GM21447 (cell line): ENCODE measurements at regions not wholly inside any gene's neighbourhood (a gene's known extent, or its start where the extent isn't known, plus 50 kb on each side); places are given as distances from the start of the nearest gene placed in this dataset.
"Not testable (repeated sequence)": the region's sequence is repeated elsewhere in the genome, so short reads cannot be mapped to it uniquely, and the experiment has no call there.

Experiments
- ATAC-seq: cut with Tn5 transposase; IDR thresholded peaks from one replicate; pipeline ENCODE4 v1.9.1; 2021; ENCODE audit not compliant: unreplicated experiment

GRCh38 chr16:79881107-79881506 lies 280.6 kb upstream of the MAF start:
- not testable (repeated sequence) for ATAC-seq

DNA sequence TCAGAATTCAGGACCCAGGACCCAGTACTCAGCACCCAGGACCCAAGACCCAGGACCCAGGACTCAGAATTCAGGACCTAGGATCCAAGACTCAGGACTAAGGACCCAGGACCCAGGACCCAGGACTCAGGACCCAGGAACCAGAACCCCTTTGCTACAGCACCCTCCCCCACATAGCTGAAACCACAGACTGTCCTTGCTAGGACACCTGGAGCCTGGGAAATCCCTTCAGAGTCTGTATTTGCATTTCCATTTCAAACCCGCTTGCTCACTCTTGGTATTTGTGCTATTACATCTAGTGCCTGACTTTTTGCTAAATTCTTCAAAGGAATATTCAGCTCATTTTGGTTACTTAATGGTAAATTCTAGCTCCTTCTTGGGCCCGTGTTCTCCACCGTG lies 275.8 kb upstream of the MAF start:
- ATAC-seq, result peak; percentile 56

GRCh38 chr16:79874391-79874790 lies 273.9 kb upstream of the MAF start:
- no peak for ATAC-seq

DNA sequence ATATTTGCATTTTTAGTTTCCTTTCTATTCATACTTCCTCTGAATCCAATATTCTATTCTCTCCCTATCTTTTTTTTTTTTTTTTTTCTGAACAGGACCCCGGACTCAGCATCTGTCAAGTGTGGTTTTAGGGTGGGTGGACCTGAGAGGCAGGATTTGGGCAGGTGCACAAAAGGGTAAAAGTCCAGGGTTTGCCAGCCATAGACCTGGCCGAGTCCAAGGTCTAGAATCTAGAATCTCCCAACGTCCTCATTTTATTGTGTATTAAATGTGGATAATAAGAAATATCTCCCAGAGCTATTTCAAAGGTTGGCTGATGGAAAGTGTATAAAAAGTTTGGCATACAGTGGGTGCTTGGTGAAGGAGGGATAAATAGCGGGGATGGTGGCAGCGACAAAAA lies 273.3 kb upstream of the MAF start:
- no peak for ATAC-seq

DNA sequence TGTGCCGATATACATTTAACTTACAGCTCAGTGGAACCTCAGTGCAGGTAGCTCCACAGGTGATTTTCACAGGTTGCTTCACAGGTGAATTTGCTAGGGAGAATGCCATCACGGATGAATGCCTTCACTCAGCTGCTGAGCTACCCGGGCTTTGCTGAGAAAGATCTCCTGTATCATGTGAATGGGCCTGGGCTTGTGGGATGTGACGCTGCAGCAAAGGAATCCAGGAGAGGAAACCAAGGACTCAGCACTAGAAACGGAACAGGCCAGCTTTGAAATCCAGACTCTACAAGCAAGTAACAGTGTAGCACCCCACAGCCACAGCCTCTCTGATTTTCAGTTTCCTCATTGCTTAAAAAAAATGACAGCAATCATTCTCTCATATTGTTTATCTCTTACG lies 271.4 kb upstream of the MAF start:
- ATAC-seq, result no peak

DNA sequence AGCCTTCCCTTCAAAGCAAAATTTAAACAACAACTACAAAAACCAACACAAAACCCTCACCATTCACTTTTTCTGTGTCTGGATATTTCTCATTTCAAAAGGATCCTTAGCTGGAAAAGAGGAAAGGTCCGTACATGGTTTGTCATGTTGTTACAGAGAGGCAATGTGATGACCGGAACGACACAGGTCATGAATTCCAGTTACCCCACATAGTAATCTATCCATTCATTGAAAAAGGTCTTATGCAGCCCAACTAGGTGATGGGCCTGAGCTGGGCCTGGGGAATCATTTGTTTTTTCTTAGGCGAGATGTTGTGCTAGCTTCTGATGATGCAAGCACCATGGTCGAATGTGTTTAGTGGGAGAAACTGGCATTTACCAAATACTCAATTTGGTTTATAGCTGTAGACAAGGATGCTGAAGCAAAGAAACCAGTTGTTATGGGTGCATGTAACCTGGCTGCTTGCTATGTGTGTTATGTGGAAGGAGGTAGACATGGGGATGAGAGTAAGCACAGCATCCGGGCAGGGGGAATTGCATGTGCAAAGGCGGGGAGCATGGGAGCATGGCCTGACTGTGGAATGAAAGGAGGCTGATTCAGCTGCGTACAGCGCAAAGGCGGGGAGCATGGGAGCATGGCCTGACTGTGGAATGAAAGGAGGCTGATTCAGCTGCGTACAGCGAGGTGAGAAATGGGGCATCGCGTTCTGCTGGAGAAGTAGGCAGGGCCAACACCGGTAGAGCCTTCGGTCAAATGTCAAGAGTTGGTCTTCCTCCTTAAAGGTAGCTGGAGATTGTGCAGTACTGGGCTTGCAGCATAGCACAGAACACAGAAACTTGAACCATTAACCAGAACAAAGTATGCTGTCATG lies 269.7 kb upstream of the MAF start:
- ATAC-seq, result no peak

- ATAC-seq, result no peak
Observed at GRCh38 chr16:79869304-79870015, 268.9 kb upstream of the MAF start.

DNA sequence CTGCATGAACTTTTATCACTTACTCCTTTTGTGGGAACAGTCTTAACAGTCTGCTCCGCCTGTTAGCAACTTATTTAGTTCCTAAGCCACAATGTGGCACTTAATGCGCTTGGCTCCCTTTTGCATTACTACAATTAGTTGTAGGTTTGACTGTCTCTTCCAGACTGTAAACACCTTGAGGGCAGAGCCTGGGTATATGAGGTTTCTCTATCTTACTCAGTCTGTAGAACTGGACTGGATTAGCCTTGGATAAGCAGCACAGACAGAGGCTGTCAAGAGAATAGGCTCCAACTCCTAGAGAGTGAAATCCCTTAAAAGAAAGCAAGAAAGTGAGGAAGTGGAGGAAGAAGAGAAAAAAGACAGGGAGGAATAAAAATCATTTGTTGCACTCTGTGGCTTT lies 268.3 kb upstream of the MAF start:
- no peak for ATAC-seq

DNA sequence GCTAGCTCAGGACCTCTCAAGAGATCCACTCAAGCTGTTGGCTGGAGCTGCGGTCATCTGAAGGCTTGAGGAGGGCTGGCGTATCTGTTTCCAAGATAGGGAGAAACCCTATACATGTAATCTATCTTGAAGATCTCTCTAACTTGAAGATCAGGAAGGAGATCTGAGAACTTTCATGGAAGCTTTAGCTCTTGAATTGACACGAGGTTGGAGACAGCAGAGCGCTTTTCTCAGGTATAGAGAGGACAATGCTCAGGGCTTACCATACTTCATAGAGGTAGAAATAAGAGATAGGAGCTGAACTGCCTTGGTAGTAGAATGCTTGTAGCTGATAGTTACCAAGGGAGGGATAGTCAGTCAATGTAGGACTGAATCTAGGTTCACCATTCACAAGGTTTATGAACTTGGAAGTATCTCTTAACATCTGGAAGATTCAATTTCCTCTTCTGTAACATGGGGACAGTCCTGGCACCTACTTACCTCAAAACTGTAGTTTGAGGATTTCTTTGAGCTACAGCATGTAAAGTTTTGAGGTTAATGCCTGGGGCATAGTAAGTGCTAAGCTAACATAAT lies 267.0 kb upstream of the MAF start:
- ATAC-seq, result no peak

GRCh38 chr16:79865918-79866317 lies 265.4 kb upstream of the MAF start:
- ATAC-seq, result no peak

- ATAC-seq, result no peak
Observed at GRCh38 chr16:79864781-79865391, 264.3 kb upstream of the MAF start.

DNA sequence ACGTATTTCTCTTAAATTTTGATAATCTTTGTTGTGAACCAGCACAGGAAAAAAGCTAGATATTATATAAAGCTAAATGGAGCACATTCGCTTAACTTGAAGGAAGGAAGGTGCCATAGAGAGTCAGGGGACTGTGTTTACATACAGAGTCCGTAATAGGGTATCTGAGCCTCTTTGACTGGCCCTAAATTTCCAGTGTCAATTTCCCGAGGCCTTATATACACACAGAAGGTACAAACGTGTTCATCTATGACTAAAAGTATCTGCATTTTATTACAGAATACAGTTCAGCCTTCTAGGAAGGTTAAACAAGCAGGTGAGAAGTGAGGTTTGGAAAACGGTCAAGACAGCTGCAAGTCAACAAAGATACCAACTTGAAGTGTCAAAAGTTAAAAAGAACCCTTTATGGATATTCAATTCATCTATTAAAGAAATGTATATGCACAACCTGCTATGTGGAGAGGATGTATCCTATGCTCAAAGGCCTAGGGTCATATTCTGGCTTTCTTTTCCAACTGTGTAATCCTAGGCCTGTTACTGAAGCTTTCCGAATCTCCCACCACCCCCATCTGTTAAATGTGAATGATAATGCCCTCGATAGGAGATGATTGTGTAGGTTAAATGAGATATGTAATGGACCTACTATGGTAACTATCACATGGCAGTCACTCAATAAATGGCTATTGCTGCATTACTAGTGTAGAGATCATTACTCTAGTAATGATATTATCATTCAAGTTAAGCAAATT lies 263.7 kb upstream of the MAF start:
- no peak for ATAC-seq

DNA sequence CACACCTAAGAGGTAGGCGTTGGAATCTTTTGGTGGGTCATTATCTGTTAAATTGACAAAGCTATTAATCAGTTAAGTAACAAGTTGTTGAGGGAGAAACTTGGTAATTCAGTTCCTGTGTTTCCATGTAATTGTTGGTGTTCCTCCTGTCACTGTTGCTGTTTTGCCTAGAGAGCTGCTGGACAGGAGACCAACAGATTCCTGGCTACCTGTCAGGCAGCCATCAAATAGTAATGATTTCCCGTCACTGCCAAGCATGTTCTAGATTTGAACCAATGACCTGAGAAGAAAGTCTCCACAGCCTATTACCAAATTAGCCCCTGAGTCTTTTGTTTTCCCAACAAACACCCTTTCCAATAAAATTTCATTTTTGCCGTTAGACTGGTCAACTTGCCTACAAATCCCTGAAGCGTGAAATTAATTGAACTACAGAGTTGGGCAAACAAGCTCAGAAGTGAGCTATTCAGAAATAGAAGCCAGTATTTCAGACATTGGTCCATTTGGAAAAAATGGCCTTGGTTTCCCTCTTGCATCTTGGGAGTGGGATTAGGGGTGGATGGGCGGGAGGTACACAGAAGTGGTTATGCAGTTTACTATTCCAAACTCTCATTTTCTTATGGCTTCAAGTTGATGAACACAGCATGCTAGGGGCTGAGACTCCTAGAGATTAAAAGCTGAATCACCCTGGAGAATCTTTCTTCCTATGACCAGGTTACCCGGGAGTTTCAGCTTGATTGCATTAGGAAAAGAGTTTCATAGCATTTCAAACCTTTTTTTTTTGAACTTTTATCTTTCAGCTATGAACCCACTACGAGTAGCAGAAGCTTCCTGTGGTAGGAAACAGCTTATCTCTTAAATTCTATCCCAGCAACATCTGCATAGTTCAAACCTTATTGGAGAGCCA lies 262.8 kb upstream of the MAF start:
- no peak for ATAC-seq

DNA sequence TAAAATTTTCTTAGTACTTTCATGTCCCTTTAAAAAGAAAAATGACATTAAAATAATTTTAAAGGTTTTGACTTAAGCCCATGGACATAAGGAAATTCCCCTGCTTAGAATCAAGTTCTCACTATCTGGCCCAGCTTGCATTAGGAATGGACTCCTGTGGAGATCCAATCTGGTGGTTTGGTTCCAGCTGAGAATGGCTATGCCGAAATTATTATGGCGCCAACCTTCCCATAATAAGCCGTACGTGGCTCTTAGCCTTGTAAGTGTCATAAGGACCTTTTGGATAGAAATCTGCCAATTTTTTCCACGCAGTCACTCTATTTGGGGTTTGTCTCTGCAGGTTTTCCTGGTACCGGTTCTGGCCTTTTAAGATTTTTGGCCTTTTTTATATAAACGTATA lies 262.1 kb upstream of the MAF start:
- no peak for ATAC-seq

GRCh38 chr16:79856581-79856980 lies 256.0 kb upstream of the MAF start:
- no peak for ATAC-seq

DNA sequence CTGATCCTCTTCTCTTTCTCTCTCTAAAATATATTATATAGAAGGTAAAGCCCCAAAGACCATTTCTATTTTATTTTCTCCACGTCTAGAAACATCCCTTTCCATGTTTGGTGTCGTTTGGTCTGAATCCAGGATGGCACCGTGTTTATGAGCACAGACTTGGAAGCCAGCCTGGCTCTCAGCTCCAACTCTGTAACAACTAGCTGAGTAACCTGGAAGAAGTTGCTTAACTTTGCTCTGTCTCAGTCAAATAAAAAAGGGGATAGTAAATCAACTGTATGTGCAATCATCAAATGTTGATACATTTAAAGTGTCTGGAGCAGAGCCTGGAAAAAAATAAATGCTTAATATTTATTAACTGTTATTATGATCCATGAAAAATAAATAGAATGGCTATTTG lies 249.8 kb upstream of the MAF start:
- ATAC-seq, result no peak

DNA sequence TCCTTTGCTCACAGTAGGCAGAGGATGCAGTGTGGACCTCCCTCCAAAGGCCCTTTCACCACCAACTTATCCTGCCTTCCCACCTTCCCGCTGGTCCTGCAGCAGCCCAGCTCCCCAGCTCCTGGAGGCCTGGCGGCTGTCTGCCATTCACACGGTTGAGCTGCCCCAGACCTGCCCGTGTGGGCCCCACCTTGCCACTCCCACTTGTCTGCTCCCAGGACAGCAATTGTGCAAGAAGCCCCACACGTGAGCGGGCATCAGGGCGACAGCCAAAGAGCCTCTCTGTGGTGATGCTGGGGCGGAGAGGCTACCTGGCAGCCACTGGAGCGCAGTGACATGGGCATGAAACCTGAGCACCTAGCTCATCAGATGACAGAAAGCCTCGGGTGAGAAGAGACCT lies 248.6 kb upstream of the MAF start:
- no peak for ATAC-seq

DNA sequence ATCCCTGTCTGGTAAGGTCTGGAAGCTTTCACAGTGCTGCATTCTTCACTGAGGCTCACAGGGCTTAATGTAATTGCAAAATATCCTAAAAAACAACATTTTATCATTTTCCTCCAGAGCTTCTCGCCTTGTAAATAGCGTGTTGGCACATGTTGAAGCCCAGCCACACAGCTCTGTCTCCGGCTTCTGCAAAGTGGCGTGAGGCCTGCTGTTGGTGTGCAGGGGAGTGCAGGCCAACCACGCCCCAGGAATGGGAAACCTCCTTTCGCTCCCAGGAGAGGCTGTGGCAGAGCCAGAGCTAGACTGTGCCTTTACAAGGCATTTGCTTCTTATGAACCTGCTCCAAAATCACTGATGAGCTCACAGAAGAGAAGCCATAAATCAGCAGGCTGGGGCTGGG lies 248.2 kb upstream of the MAF start:
- ATAC-seq, result no peak

DNA sequence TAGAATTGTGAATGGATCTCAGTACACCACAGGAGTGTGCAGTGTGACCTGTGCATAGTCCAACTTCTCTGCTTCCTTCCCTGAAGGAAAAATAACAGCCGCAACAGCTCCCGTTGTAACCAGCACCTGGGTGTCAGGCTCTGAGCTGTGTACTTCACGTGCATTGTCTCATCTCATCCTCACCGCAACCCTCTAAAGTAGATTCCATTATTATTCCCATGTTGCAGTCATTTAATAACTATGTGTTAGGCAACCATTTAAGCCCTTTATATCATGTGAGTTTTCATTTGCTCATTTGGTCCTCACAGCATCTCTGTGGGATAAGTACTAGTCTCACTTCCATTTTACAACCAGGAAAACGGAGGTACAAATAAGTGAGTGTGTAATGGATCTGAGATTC lies 247.0 kb upstream of the MAF start:
- ATAC-seq, result no peak

- ATAC-seq, result no peak
Observed at GRCh38 chr16:79847101-79847500, 246.6 kb upstream of the MAF start.
